ENCODE measurements at regions not wholly inside any gene's neighbourhood (a gene's known extent, or its start where the extent isn't known, plus 50 kb on each side); places are given as distances from the start of the nearest gene placed in this dataset.

- TF ChIP-seq, protein P1, sequence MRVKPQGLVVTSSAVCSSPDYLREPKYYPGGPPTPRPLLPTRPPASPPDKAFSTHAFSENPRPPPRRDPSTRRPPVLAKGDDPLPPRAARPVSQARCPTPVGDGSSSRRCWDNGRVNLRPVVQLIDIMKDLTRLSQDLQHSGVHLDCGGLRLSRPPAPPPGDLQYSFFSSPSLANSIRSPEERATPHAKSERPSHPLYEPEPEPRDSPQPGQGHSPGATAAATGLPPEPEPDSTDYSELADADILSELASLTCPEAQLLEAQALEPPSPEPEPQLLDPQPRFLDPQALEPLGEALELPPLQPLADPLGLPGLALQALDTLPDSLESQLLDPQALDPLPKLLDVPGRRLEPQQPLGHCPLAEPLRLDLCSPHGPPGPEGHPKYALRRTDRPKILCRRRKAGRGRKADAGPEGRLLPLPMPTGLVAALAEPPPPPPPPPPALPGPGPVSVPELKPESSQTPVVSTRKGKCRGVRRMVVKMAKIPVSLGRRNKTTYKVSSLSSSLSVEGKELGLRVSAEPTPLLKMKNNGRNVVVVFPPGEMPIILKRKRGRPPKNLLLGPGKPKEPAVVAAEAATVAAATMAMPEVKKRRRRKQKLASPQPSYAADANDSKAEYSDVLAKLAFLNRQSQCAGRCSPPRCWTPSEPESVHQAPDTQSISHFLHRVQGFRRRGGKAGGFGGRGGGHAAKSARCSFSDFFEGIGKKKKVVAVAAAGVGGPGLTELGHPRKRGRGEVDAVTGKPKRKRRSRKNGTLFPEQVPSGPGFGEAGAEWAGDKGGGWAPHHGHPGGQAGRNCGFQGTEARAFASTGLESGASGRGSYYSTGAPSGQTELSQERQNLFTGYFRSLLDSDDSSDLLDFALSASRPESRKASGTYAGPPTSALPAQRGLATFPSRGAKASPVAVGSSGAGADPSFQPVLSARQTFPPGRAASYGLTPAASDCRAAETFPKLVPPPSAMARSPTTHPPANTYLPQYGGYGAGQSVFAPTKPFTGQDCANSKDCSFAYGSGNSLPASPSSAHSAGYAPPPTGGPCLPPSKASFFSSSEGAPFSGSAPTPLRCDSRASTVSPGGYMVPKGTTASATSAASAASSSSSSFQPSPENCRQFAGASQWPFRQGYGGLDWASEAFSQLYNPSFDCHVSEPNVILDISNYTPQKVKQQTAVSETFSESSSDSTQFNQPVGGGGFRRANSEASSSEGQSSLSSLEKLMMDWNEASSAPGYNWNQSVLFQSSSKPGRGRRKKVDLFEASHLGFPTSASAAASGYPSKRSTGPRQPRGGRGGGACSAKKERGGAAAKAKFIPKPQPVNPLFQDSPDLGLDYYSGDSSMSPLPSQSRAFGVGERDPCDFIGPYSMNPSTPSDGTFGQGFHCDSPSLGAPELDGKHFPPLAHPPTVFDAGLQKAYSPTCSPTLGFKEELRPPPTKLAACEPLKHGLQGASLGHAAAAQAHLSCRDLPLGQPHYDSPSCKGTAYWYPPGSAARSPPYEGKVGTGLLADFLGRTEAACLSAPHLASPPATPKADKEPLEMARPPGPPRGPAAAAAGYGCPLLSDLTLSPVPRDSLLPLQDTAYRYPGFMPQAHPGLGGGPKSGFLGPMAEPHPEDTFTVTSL (CRISPR knock-in tag; IDR thresholded peaks at IDR 0.05; ENCODE audit: borderline replicate concordance), result no peak
- TF ChIP-seq ZBTB20 (CRISPR knock-in tag; IDR thresholded peaks at IDR 0.05; ENCODE audit: borderline replicate concordance, low read depth) (no peak), ZMAT5 (CRISPR knock-in tag; IDR thresholded peaks at IDR 0.05; ENCODE audit: borderline replicate concordance, low read depth) (no peak), SNAI1 (CRISPR knock-in tag; IDR thresholded peaks at IDR 0.05; ENCODE audit: borderline replicate concordance) (no peak), RARG (CRISPR knock-in tag; IDR thresholded peaks at IDR 0.05; ENCODE audit: low read depth) (no peak), ZNF552 (CRISPR knock-in tag; IDR thresholded peaks at IDR 0.05; ENCODE audit: borderline replicate concordance) (no peak), ZNF460 (CRISPR knock-in tag; IDR thresholded peaks at IDR 0.05; ENCODE audit: borderline replicate concordance) (no peak), TOPORS (CRISPR knock-in tag; IDR thresholded peaks at IDR 0.05) (no peak)
Measured at GRCh38 chr6:22709803-22710202, 140.4 kb downstream of the HDGFL1 start (continued).

All from HepG2 (cell line).